ENCODE measurements at regions not wholly inside any gene's neighbourhood (a gene's known extent, or its start where the extent isn't known, plus 50 kb on each side); places are given as distances from the start of the nearest gene placed in this dataset.

DNA sequence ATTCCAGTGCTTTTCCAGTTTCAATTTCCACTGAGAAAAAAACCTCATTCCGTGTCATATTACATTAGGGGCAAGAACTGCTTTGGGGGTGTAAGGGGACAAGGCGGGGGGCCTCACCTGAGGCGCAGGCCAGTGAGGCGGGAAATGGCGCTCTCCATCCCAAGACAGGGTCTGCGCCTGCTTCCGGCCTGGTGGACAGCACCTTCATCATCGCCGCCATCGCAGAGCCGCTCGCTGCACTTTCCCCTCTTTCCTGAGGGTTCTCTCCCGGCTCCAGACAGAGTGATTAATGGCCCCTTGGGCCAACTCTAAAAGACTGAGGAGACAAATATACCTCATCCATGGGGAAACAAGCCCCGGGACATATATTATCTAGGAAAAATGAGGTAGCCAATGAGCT, 270.0 kb upstream of the SOX4 start:
- H3K4me1 Mint-ChIP-seq (ENCODE audit: low read depth) = no peaks in the 10 kb centered on the region
- no peaks in the 10 kb centered on the region for H3K27me3 Mint-ChIP-seq
- POLR2A ChIA-PET = no interaction called here
- no peak for ATAC-seq
- CTCF ChIA-PET = no interaction called here
- no peak overlapping the region for H3K27ac Mint-ChIP-seq
- peaks cover 2% of the 10 kb centered on the region for H3K9me3 Mint-ChIP-seq
- H3K4me3 Mint-ChIP-seq = no peak overlapping the region
- DNase-seq = no peak
- TF ChIP-seq, protein P1, sequence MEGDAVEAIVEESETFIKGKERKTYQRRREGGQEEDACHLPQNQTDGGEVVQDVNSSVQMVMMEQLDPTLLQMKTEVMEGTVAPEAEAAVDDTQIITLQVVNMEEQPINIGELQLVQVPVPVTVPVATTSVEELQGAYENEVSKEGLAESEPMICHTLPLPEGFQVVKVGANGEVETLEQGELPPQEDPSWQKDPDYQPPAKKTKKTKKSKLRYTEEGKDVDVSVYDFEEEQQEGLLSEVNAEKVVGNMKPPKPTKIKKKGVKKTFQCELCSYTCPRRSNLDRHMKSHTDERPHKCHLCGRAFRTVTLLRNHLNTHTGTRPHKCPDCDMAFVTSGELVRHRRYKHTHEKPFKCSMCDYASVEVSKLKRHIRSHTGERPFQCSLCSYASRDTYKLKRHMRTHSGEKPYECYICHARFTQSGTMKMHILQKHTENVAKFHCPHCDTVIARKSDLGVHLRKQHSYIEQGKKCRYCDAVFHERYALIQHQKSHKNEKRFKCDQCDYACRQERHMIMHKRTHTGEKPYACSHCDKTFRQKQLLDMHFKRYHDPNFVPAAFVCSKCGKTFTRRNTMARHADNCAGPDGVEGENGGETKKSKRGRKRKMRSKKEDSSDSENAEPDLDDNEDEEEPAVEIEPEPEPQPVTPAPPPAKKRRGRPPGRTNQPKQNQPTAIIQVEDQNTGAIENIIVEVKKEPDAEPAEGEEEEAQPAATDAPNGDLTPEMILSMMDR (IDR thresholded peaks at IDR 0.05) = no peak
- intact Hi-C loops (cut with micrococcal nuclease) = no loop called here
- no peaks in the 10 kb centered on the region for H3K36me3 Mint-ChIP-seq (ENCODE audit: low read depth)

DNA sequence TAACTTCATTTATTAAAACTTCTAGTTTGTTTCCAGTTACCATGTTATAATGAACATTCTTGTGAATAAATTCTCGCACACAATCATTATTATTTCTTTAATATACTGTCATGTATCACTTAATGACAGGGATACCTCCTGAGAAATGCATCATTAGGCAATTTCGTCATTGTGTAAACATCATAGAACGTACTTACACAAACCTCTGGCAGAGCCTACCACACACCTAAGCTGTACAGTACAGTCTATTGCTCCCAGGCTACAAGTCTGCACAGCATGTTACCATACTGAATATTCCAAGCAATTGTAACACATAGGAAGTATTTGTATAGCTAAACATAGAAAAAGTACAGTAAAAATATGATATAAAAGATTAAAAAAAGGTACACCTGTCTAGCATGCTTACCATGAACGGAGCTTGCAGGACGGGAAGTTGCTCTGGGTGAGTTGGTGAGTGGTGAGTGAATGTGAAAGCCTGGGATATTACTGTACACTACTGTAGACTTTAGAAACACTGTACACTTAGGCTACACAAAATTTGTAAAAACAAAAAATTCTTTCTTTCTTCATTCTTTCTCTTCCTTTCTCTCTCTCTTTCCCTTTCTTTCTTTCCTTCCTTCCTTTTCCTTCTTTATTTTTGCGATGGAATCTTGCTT, 268.2 kb upstream of the SOX4 start:
- no peak for DNase-seq
- Mint-ChIP-seq H3K4me3 (no peak overlapping the region), H3K27ac (no peak overlapping the region), H3K9me3 (peaks cover 2% of the 10 kb centered on the region), H3K27me3 (no peaks in the 10 kb centered on the region), H3K36me3 (ENCODE audit: low read depth) (no peaks in the 10 kb centered on the region), H3K4me1 (ENCODE audit: low read depth) (no peaks in the 10 kb centered on the region)
- CTCF ChIA-PET = no interaction called here
- TF ChIP-seq, protein P1 (IDR thresholded peaks at IDR 0.05) = no peak
- intact Hi-C loops (cut with micrococcal nuclease) = no loop called here
- POLR2A ChIA-PET = no interaction called here
- no peak for ATAC-seq

DNA sequence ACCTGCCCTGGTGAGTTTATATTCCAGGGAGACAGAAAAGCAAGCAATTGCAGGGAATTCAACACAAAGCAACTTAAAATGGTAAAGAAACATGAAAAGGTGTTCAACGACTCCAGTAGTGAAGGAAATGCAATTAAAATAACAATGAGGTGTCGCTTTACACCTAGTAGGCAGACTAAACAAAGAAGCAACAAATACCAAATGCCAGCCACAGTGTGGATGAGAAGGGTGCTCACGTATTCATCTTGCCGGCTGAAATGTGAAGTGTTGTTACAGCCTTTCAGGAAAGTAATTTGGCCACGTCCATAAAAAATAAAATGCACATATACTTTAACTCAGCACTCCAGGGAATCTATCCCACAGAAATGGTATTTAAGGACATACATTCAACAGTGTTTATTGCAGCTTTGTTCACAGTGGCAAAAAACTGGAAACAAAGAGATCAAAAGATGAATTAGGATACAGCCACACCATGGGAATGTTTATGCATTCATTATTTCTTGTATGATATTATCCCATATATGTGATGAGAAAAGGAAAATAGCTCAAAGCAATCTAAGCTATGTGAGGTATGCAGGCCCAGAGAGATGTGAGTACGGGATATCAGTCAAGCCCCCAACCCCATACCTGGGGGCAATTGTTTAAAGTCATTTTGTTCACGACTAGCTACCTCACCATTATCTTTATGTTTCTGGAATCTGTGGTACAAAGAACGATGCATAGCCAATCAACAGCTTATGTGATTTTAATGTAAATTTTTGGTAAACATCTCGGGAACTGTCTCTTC, 266.0 kb upstream of the SOX4 start:
- ATAC-seq = no peak
- intact Hi-C loops (cut with micrococcal nuclease) = no loop called here
- H3K4me1 Mint-ChIP-seq (ENCODE audit: low read depth) = no peaks in the 10 kb centered on the region
- DNase-seq = no peak
- no peaks in the 10 kb centered on the region for H3K27me3 Mint-ChIP-seq
- POLR2A ChIA-PET = no interaction called here
- CTCF ChIA-PET = no interaction called here
- no peaks in the 10 kb centered on the region for H3K36me3 Mint-ChIP-seq (ENCODE audit: low read depth)
- H3K9me3 Mint-ChIP-seq = no peaks in the 10 kb centered on the region
- TF ChIP-seq, protein P1 (IDR thresholded peaks at IDR 0.05) = no peak
- no peak overlapping the region for H3K27ac Mint-ChIP-seq
- no peak overlapping the region for H3K4me3 Mint-ChIP-seq

DNA sequence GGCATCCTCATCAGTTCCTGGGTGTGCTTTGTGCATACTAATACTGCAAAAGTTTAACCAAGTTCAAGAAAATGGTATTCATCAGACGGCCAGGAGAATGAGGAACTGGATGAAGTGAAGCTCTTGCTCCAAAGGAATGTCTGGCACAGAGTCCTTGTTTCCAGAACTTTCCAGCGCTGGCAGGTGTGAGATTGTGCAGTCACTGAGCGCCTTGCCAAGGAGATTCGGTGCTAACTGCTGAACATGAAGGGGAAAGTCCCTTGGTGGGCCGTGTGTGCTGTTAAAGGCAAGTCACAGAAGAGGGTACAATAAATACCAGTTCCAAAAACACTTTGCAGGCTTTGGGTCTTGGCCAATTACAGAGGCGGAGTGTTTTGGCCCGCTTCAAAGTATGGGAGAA, 262.3 kb upstream of the SOX4 start:
- H3K36me3 Mint-ChIP-seq (ENCODE audit: low read depth) = no peaks in the 10 kb centered on the region
- H3K4me3 Mint-ChIP-seq = no peak overlapping the region
- CTCF ChIA-PET = no interaction called here
- DNase-seq = no peak
- no peak overlapping the region for H3K27ac Mint-ChIP-seq
- no peak for ATAC-seq
- TF ChIP-seq, protein P1 (IDR thresholded peaks at IDR 0.05) = no peak
- no peaks in the 10 kb centered on the region for H3K27me3 Mint-ChIP-seq
- H3K4me1 Mint-ChIP-seq (ENCODE audit: low read depth) = no peaks in the 10 kb centered on the region
- intact Hi-C loops (cut with micrococcal nuclease) = no loop called here
- H3K9me3 Mint-ChIP-seq = no peaks in the 10 kb centered on the region
- POLR2A ChIA-PET = no interaction called here

DNA sequence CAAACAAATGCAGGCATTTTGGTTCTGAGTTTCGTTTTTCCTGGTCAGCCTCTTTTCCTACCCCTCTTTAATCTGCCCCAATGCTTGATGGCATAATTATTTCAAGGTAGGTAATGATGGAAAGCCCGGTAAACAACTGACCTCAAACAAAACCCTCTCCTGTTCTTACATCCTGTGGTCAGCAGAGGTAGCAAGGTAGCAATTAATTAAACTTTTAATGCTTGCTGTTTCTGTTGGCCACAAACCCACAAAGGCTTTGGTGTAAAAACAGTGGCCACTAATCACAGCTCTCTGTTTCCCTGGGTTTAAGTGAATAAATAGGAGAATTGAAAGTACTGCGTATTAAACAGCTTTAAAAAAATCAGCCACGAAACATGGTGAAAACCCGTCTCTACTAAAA, 261.5 kb upstream of the SOX4 start:
- ChIA-PET POLR2A (no interaction called here), CTCF (no interaction called here)
- TF ChIP-seq, protein P1 (IDR thresholded peaks at IDR 0.05) = no peak
- Mint-ChIP-seq H3K27me3 (no peaks in the 10 kb centered on the region), H3K4me1 (ENCODE audit: low read depth) (no peaks in the 10 kb centered on the region), H3K9me3 (no peaks in the 10 kb centered on the region), H3K36me3 (ENCODE audit: low read depth) (no peaks in the 10 kb centered on the region), H3K4me3 (no peak overlapping the region), H3K27ac (no peak overlapping the region)
- intact Hi-C loops (cut with micrococcal nuclease) = no loop called here
- DNase-seq (no peak), ATAC-seq (no peak)
